IMR-90 (cell line): ENCODE measurements at regions not wholly inside any gene's neighbourhood (a gene's known extent, or its start where the extent isn't known, plus 50 kb on each side); places are given as distances from the start of the nearest gene placed in this dataset.
"Not testable (repeated sequence)": the region's sequence is repeated elsewhere in the genome, so short reads cannot be mapped to it uniquely, and the experiment has no call there.

Experiments used
- CEBPB ChIP-seq: IDR thresholded peaks from 2 replicates; pipeline ENCODE4 v1.6.1; 2012; ENCODE audit warnings: low read depth, low read length, improper control_type of control experiment
- CTCF ChIP-seq: conservative IDR thresholded peaks from 2 replicates; pipeline ENCODE4 v1.5.1; 2012; ENCODE audit warnings: mild to moderate bottlenecking, low read depth, low read length, improper control_type of control experiment
- ELK1 ChIP-seq: fragments of 150-350 bp; IDR thresholded peaks from 2 replicates; pipeline ENCODE4 v1.6.1; 2016; ENCODE audit warnings: low read depth, mild to moderate bottlenecking, low read length, moderate library complexity, borderline replicate concordance
- MAFK ChIP-seq: IDR thresholded peaks from 2 replicates; pipeline ENCODE4 v1.6.1; 2012; ENCODE audit warnings: low read depth, low read length, improper control_type of control experiment
- POLR2A ChIP-seq: IDR thresholded peaks from 2 replicates; pipeline ENCODE4 v1.6.1; 2012; ENCODE audit warnings: mild to moderate bottlenecking, low read depth, low read length

- not testable (repeated sequence) for TF ChIP-seq CTCF, MAFK, POLR2A, ELK1, CEBPB
Measured at GRCh38 chr2:132324005-132324404, 92.6 kb upstream of the GPR39 start.
